Prostate gland (tissue), 2 donors: ENCODE measurements at regions not wholly inside any gene's neighbourhood (a gene's known extent, or its start where the extent isn't known, plus 50 kb on each side); places are given as distances from the start of the nearest gene placed in this dataset.

Experiments used
- DNase-seq: peaks from one replicate; pipeline ENCODE4 v3.0.0-alpha.2; 2019; ENCODE audit warnings: low spot score
- H3K27ac ChIP-seq, 2 donors: fragments of 200-600 bp; sonication (generic); 2 replicates each; pipeline ENCODE4 v1.5.1; 2017 to 2019
- H3K27me3 ChIP-seq: fragments of 200-600 bp; sonication (generic); replicated peaks from 2 replicates; pipeline ENCODE4 v1.5.1; 2019; ENCODE audit not compliant: insufficient read depth
- H3K36me3 ChIP-seq, 2 donors: fragments of 200-600 bp; sonication (generic); 1 replicate in 1 of 2; 2 replicates in 1 of 2; pipeline versions ENCODE4 v1.5.1 to v1.8.1; 2017 to 2019
- H3K4me1 ChIP-seq: fragments of 200-600 bp; sonication (generic); replicated peaks from 2 replicates; pipeline ENCODE4 v1.5.1; 2019
- H3K4me3 ChIP-seq, 2 donors: fragments of 200-600 bp; sonication (generic); 2 replicates each; pipeline ENCODE4 v1.5.1; 2017 to 2019
- H3K9me3 ChIP-seq: fragments of 200-600 bp; sonication (generic); 2 replicates; pipeline ENCODE4 v1.5.1; 2017
- CTCF ChIP-seq, 4 experiments: fragments of 200-600 bp in 2 of 4; fragments of 450-650 bp in 2 of 4; sonication (generic) in 2 of 4; IDR thresholded peaks; 1 replicate in 3 of 4; 2 replicates in 1 of 4; pipeline ENCODE4 v1.5.1; 2016 to 2019; ENCODE audit warnings: antibody characterized with exemption in 4 of 4, mild to moderate bottlenecking in 2 of 4, moderate library complexity in 2 of 4
- POLR2A ChIP-seq: fragments of 450-650 bp; IDR thresholded peaks from one replicate; pipeline ENCODE4 v1.6.1; 2016; ENCODE audit warnings: antibody characterized with exemption, mild to moderate bottlenecking
- POLR2AphosphoS5 ChIP-seq: sonication (generic); formaldehyde crosslinking; IDR thresholded peaks from one replicate; pipeline ENCODE4 v1.6.1; 2017; ENCODE audit warnings: antibody characterized with exemption
- WGBS: methylation state at CpG from one replicate; pipeline ENCODE4 v1.1.5; 2018; 5-methylcytosine and 5-hydroxymethylcytosine counted together
- intact Hi-C: fragments of 100-400 bp; cut with DNase I; formaldehyde crosslinking; loops from one replicate; pipeline ENCODE4 v1.14.2; 2022

- Histone ChIP-seq H3K27ac (no peak overlapping the region), H3K9me3 (no peaks in the 10 kb centered on the region), H3K36me3 (no peaks in the 10 kb centered on the region), H3K4me3 (no peak overlapping the region), H3K27me3 (no peaks in the 10 kb centered on the region), H3K4me1 (no peaks in the 10 kb centered on the region)
- intact Hi-C loops = no loop called here
- 93% methylated on average over 3 of the region's 3 CpGs for WGBS
- TF ChIP-seq CTCF (IDR thresholded peaks at IDR 0.05) (no peak), POLR2AphosphoS5 (no peak), POLR2A (no peak)
- DNase-seq = no peak
Observed at GRCh38 chr20:57988422-57988821, 240.0 kb downstream of the ANKRD60 start.

GRCh38 chr20:57987659-57988058 lies 240.8 kb downstream of the ANKRD60 start:
- Histone ChIP-seq H3K9me3 (no peaks in the 10 kb centered on the region), H3K36me3 (no peaks in the 10 kb centered on the region), H3K27me3 (no peaks in the 10 kb centered on the region), H3K4me1 (no peaks in the 10 kb centered on the region), H3K4me3 (no peak overlapping the region), H3K27ac (no peak overlapping the region)
- WGBS = 84% methylated on average over 6 of the region's 6 CpGs
- DNase-seq = no peak
- no peak for TF ChIP-seq POLR2AphosphoS5
- no peak for TF ChIP-seq POLR2A
- no peak for TF ChIP-seq CTCF (IDR thresholded peaks at IDR 0.05)
- intact Hi-C loops = no loop called here

- Histone ChIP-seq H3K27ac (no peak overlapping the region), H3K27me3 (no peaks in the 10 kb centered on the region), H3K4me1 (no peaks in the 10 kb centered on the region), H3K36me3 (no peaks in the 10 kb centered on the region), H3K9me3 (no peaks in the 10 kb centered on the region), H3K4me3 (no peak overlapping the region)
- no peak for DNase-seq
- intact Hi-C loops = no loop called here
- 84% methylated on average over 6 of the region's 6 CpGs for WGBS
- TF ChIP-seq CTCF (IDR thresholded peaks at IDR 0.05) = no peak
- no peak for TF ChIP-seq POLR2A
- TF ChIP-seq POLR2AphosphoS5 = no peak
Observed at GRCh38 chr20:57986666-57987065, 241.8 kb downstream of the ANKRD60 start.

- no peak overlapping the region for H3K27ac ChIP-seq
- no peaks in the 10 kb centered on the region for H3K9me3 ChIP-seq
- no peaks in the 10 kb centered on the region for H3K36me3 ChIP-seq
- H3K27me3 ChIP-seq = no peaks in the 10 kb centered on the region
- DNase-seq = no peak
- intact Hi-C loops = no loop called here
- H3K4me1 ChIP-seq = no peaks in the 10 kb centered on the region
- TF ChIP-seq POLR2AphosphoS5 = no peak
- no peak for TF ChIP-seq POLR2A
- no peak for TF ChIP-seq CTCF (IDR thresholded peaks at IDR 0.05)
- WGBS = 48% methylated on average over 5 of the region's 5 CpGs
- H3K4me3 ChIP-seq = no peak overlapping the region
Observed at GRCh38 chr20:57985278-57985677, 243.2 kb downstream of the ANKRD60 start.

GRCh38 chr20:57983082-57983481 lies 245.4 kb downstream of the ANKRD60 start:
- no peaks in the 10 kb centered on the region for H3K4me1 ChIP-seq
- no peak overlapping the region for H3K27ac ChIP-seq
- WGBS = 87% methylated on average over 9 of the region's 9 CpGs
- TF ChIP-seq POLR2AphosphoS5 = no peak
- TF ChIP-seq CTCF (IDR thresholded peaks at IDR 0.05) = no peak
- no peak for TF ChIP-seq POLR2A
- no peaks in the 10 kb centered on the region for H3K36me3 ChIP-seq
- intact Hi-C loops = no loop called here
- no peaks in the 10 kb centered on the region for H3K9me3 ChIP-seq
- H3K27me3 ChIP-seq = no peaks in the 10 kb centered on the region
- DNase-seq = no peak
- no peak overlapping the region for H3K4me3 ChIP-seq
